ENCODE measurements at regions not wholly inside any gene's neighbourhood (a gene's known extent, or its start where the extent isn't known, plus 50 kb on each side); places are given as distances from the start of the nearest gene placed in this dataset.

DNA sequence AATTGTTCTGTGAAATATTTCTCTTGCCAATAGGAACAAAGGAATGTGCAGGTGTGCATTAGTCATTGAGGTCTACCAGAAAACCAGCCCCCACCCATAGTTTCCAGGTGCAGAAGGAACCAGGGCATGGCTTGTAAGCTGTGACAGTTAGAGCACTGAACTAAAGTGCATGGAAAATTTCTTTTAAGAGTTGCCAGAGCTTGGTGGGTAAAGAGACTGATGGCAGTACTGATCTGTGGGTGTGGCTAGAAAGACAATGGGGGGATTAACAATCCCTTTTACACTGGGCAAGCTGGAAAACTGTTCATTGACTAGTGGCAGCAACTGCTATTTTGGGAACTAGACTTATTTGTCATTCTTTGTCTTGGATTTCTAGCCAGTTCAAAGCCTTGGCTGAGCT, 326.9 kb downstream of the PCDH19 start:
- no peak for TF ChIP-seq POLR2A (IDR thresholded peaks at IDR 0.05)
- TF ChIP-seq, protein P1, sequence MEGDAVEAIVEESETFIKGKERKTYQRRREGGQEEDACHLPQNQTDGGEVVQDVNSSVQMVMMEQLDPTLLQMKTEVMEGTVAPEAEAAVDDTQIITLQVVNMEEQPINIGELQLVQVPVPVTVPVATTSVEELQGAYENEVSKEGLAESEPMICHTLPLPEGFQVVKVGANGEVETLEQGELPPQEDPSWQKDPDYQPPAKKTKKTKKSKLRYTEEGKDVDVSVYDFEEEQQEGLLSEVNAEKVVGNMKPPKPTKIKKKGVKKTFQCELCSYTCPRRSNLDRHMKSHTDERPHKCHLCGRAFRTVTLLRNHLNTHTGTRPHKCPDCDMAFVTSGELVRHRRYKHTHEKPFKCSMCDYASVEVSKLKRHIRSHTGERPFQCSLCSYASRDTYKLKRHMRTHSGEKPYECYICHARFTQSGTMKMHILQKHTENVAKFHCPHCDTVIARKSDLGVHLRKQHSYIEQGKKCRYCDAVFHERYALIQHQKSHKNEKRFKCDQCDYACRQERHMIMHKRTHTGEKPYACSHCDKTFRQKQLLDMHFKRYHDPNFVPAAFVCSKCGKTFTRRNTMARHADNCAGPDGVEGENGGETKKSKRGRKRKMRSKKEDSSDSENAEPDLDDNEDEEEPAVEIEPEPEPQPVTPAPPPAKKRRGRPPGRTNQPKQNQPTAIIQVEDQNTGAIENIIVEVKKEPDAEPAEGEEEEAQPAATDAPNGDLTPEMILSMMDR (IDR thresholded peaks at IDR 0.05), result no peak
- TF ChIP-seq EP300 (IDR thresholded peaks at IDR 0.05), result no peak
- H3K36me3 ChIP-seq, result no peaks in the 10 kb centered on the region
- no peak for DNase-seq
- H3K27ac ChIP-seq, result no peak overlapping the region
- no peaks in the 10 kb centered on the region for H3K9me3 ChIP-seq
- H3K4me1 ChIP-seq (ENCODE audit: insufficient read depth), result no peaks in the 10 kb centered on the region
- H3K27me3 ChIP-seq, result no peaks in the 10 kb centered on the region
- intact Hi-C loops (cut with DNase I), result no loop called here
- no peak overlapping the region for H3K4me3 ChIP-seq

DNA sequence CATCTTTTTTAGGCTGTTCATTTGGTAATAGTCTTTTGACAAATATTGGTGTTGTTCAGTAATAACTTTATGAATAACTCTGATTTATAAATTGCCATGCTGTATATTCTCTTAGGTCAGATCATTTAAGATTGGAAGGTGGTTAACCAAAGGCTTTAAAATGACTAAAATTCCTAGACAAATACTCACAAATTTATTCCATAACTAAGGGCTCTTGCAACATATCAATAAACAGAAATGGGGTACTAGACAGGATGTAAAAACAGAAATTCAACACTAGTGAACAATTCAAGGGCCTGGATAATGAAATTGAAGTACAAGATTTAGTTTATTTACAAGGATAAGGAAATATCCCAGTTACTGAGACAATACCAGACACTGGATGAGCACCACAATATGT, 328.6 kb downstream of the PCDH19 start:
- Histone ChIP-seq H3K27me3 (no peaks in the 10 kb centered on the region), H3K9me3 (no peaks in the 10 kb centered on the region), H3K4me3 (no peak overlapping the region), H3K27ac (no peak overlapping the region), H3K36me3 (no peaks in the 10 kb centered on the region), H3K4me1 (ENCODE audit: insufficient read depth) (no peaks in the 10 kb centered on the region)
- intact Hi-C loops (cut with DNase I), result no loop called here
- TF ChIP-seq POLR2A (IDR thresholded peaks at IDR 0.05) (no peak), EP300 (IDR thresholded peaks at IDR 0.05) (no peak)
- TF ChIP-seq, protein P1 (IDR thresholded peaks at IDR 0.05), result no peak
- no peak for DNase-seq

DNA sequence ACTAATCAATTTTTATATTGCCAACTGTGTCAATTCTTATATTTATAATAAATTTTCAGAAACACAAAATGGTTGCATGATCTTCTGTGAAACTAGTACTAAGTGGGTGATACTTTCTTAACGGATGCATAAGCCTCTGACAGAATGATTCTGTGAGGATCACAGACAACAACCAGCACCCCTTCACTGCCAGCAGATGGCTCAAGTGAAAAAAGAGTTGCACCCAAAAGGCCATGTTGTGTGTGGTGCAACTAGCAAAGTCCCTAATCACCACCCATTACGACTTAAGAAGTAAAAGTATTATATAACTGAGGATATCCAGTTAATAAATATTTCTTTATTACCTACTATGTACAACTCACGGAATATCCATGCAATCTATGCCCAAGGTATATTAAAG, 334.0 kb downstream of the PCDH19 start:
- H3K27ac ChIP-seq, result no peak overlapping the region
- no peak for TF ChIP-seq POLR2A (IDR thresholded peaks at IDR 0.05)
- TF ChIP-seq, protein P1 (IDR thresholded peaks at IDR 0.05), result no peak
- no peak for TF ChIP-seq EP300 (IDR thresholded peaks at IDR 0.05)
- 47 to 52% (median 50%) methylated on average over 3 of the region's 3 CpGs for WGBS, 3 donors
- intact Hi-C loops (cut with DNase I), result no loop called here
- DNase-seq, result no peak
- no peaks in the 10 kb centered on the region for H3K36me3 ChIP-seq
- no peaks in the 10 kb centered on the region for H3K4me1 ChIP-seq (ENCODE audit: insufficient read depth)
- H3K4me3 ChIP-seq, result no peak overlapping the region
- H3K9me3 ChIP-seq, result peaks cover 0 to 3% of the 10 kb centered on the region in 2 donors
- no peaks in the 10 kb centered on the region for H3K27me3 ChIP-seq

DNA sequence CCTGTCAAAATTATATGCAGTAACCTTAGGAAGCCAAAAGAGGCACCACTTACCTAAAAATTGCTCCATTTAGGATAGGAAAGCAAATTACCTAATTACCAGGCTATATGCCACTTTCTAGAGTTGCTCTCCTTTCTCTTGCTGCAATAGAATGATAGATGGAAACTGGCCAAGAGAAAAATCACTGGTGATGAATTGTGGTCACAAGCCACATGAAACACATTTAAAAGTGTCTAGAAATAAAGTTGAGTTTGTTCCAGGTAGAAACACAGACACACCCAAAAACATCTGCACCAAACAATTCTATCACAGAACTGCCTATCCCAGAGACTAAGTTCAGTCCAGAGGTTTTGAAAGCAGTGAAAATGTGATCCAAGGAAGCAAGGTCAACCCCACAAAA, 337.7 kb downstream of the PCDH19 start:
- Histone ChIP-seq H3K4me1 (ENCODE audit: insufficient read depth) (no peaks in the 10 kb centered on the region), H3K9me3 (peaks cover 0 to 3% of the 10 kb centered on the region in 2 donors), H3K4me3 (no peak overlapping the region), H3K36me3 (no peaks in the 10 kb centered on the region), H3K27ac (no peak overlapping the region), H3K27me3 (peaks cover 3% of the 10 kb centered on the region)
- no peak for TF ChIP-seq EP300 (IDR thresholded peaks at IDR 0.05)
- TF ChIP-seq, protein P1 (IDR thresholded peaks at IDR 0.05), result no peak
- TF ChIP-seq POLR2A (IDR thresholded peaks at IDR 0.05), result no peak
- intact Hi-C loops (cut with DNase I), result no loop called here
- DNase-seq, result no peak

DNA sequence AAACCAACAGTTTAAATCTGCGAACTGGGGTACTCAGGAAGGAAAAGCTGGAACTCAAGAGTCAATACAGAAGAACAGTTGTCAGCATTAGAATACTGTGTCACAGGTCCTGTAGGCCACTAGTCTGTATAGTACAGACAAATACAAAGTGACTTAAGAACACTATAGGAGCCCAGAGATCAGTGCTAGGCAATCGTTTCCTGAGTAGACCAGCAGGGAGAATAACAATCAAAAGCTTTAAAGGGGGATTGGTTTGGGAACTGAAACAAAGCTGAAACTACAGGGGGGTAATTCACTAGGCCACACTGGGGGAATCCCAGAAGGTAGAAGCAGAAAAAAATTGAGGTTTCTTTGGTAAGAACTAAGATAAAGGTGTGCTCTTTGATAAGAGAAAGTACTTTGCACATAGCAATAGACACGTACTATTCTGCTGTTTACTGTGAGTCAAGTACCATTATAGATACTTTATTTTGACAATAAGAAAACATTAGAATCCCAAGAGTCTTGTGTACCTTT, 339.7 kb downstream of the PCDH19 start:
- no peak for DNase-seq
- no peak overlapping the region for H3K27ac ChIP-seq
- TF ChIP-seq POLR2A (IDR thresholded peaks at IDR 0.05) (no peak), EP300 (IDR thresholded peaks at IDR 0.05) (no peak)
- TF ChIP-seq, protein P1 (IDR thresholded peaks at IDR 0.05), result no peak
- intact Hi-C loops (cut with DNase I), result no loop called here
- WGBS, 3 donors, result 46 to 57% (median 52%) methylated on average over 3 of the region's 3 CpGs
- H3K36me3 ChIP-seq, result no peaks in the 10 kb centered on the region
- no peak overlapping the region for H3K4me3 ChIP-seq
- no peaks in the 10 kb centered on the region for H3K4me1 ChIP-seq (ENCODE audit: insufficient read depth)
- peaks cover 3% of the 10 kb centered on the region for H3K27me3 ChIP-seq
- H3K9me3 ChIP-seq, result peaks cover 0 to 3% of the 10 kb centered on the region in 2 donors
